Fibroblast of lung (primary cell): ENCODE measurements at regions not wholly inside any gene's neighbourhood (a gene's known extent, or its start where the extent isn't known, plus 50 kb on each side); places are given as distances from the start of the nearest gene placed in this dataset.

Source experiments
- DNase-seq, 2 donors: peaks; one replicate each; pipeline versions ENCODE4 v3.0.0 to v3.0.0-alpha.2; 2010; ENCODE audit warnings: low read depth in 2 of 2
- H2AFZ ChIP-seq: 2 replicates; pipeline ENCODE4 v1.5.1; 2012; ENCODE audit warnings: low read length, control low read depth, inconsistent platforms
- H3K27ac ChIP-seq: 2 replicates; pipeline ENCODE4 v1.5.1; 2011; ENCODE audit warnings: low read length, control low read depth; ENCODE audit not compliant: insufficient read depth
- H3K27me3 ChIP-seq: 2 replicates; pipeline ENCODE4 v1.5.1; 2011; ENCODE audit warnings: mild to moderate bottlenecking, low read length; ENCODE audit not compliant: control insufficient read depth, insufficient read depth
- H3K36me3 ChIP-seq: 2 replicates; pipeline ENCODE4 v1.5.1; 2011; ENCODE audit warnings: low read length; ENCODE audit not compliant: control insufficient read depth, insufficient read depth
- H3K4me1 ChIP-seq: 2 replicates; pipeline ENCODE4 v1.5.1; 2011; ENCODE audit warnings: low read length; ENCODE audit not compliant: control insufficient read depth, insufficient read depth; ENCODE audit errors: extremely low read depth
- H3K4me2 ChIP-seq: 2 replicates; pipeline ENCODE4 v1.5.1; 2011; ENCODE audit warnings: low read length, control low read depth; ENCODE audit not compliant: insufficient read depth; ENCODE audit errors: extremely low read depth
- H3K4me3 ChIP-seq, 4 experiments: fragments of 200-600 bp in 1 of 4; sonication (generic) in 1 of 4; replicated peaks in 1 of 4; 2 replicates each; pipeline ENCODE4 v1.5.1; 2011 to 2016; ENCODE audit warnings: low read length in 4 of 4, low read depth in 3 of 4, mild to moderate bottlenecking in 3 of 4, control low read depth in 2 of 4, inconsistent platforms in 1 of 4, mixed read lengths in 1 of 4; ENCODE audit not compliant: insufficient read depth in 1 of 4; ENCODE audit errors: control extremely low read depth in 1 of 4
- H3K79me2 ChIP-seq: 2 replicates; pipeline ENCODE4 v1.5.1; 2012; ENCODE audit warnings: mild to moderate bottlenecking, low read length, inconsistent platforms; ENCODE audit not compliant: control insufficient read depth, insufficient read depth
- H3K9ac ChIP-seq: 2 replicates; pipeline ENCODE4 v1.5.1; 2011; ENCODE audit warnings: mild to moderate bottlenecking, low read length, control low read depth; ENCODE audit not compliant: insufficient read depth
- H3K9me3 ChIP-seq: 2 replicates; pipeline ENCODE4 v1.5.1; 2012; ENCODE audit warnings: low read depth, low read length; ENCODE audit not compliant: control insufficient read depth, insufficient read depth
- H4K20me1 ChIP-seq: 2 replicates; pipeline ENCODE4 v1.5.1; 2011; ENCODE audit warnings: low read length; ENCODE audit not compliant: control insufficient read depth, insufficient read depth; ENCODE audit errors: extremely low read depth
- EZH2 ChIP-seq: IDR thresholded peaks from 2 replicates; pipeline ENCODE4 v1.5.1; 2012; ENCODE audit warnings: low read length, control low read depth, mild to moderate bottlenecking; ENCODE audit errors: missing control alignments
- TF ChIP-seq, protein P1 (sequence below), 2 donors: IDR thresholded peaks in 1 of 2; conservative IDR thresholded peaks in 1 of 2; 1 replicate in 1 of 2; 2 replicates in 1 of 2; pipeline ENCODE4 v1.5.1; 2011 to 2012; ENCODE audit warnings: low read length in 2 of 2, control low read depth in 1 of 2, inconsistent platforms in 1 of 2, low read depth in 1 of 2, mild to moderate bottlenecking in 1 of 2

DNA sequence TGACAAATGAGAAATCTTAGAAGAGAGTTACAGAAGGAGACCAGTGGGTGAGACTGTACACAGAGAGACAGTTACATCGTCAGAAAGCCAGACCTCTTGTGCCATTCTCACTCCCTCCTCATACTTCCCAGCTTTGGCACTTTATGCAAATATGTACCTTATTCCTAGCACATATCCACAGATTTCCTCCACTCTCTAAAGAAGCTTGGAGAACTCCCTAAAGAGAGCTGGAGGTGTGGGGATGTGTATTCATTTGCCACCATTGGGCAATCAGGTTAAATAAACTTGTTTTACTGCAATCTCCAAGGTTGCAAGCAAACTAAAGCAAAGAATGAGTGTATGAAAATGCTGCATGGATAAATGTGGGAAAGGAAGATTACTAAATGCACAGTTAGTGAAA is 380.9 kb upstream of the PRMT6 start:
- Histone ChIP-seq H3K9ac (no peak overlapping the region), H3K36me3 (no peaks in the 10 kb centered on the region), H3K27me3 (no peaks in the 10 kb centered on the region), H3K27ac (no peak overlapping the region), H2AFZ (no peak overlapping the region), H3K79me2 (no peaks in the 10 kb centered on the region), H3K4me1 (no peaks in the 10 kb centered on the region), H4K20me1 (no peaks in the 10 kb centered on the region), H3K4me3 (no peak overlapping the region), H3K9me3 (no peaks in the 10 kb centered on the region), H3K4me2 (no peak overlapping the region)
- TF ChIP-seq, protein P1, sequence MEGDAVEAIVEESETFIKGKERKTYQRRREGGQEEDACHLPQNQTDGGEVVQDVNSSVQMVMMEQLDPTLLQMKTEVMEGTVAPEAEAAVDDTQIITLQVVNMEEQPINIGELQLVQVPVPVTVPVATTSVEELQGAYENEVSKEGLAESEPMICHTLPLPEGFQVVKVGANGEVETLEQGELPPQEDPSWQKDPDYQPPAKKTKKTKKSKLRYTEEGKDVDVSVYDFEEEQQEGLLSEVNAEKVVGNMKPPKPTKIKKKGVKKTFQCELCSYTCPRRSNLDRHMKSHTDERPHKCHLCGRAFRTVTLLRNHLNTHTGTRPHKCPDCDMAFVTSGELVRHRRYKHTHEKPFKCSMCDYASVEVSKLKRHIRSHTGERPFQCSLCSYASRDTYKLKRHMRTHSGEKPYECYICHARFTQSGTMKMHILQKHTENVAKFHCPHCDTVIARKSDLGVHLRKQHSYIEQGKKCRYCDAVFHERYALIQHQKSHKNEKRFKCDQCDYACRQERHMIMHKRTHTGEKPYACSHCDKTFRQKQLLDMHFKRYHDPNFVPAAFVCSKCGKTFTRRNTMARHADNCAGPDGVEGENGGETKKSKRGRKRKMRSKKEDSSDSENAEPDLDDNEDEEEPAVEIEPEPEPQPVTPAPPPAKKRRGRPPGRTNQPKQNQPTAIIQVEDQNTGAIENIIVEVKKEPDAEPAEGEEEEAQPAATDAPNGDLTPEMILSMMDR (conservative IDR thresholded peaks at IDR 0.05 in 1 of 2, IDR thresholded peaks at IDR 0.05 in 1 of 2; ENCODE audit: low read depth in 1 of 2, low read length in 2 of 2), result no peak
- TF ChIP-seq EZH2, result no peak
- DNase-seq, result peak in 1 of 2 donors; percentile 4

DNA sequence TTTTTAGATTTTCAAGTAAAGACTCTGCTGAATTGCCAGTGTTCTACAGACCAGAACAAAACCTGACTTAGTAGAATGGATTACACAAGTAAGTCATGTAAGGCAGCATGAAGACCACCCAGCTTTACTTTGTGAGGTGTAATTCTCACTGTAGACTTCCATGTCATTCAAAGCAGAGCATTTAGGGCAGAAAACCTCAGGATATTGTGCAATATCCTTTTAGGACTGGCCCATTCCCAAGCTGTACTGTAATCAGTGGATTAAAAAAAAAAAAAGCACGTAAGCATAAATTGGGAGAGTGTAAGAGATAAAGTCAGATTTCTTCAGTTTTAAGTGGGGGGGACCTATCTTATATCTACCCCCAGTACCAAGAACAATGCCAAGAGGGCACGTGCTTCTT is 380.5 kb upstream of the PRMT6 start:
- no peak overlapping the region for H3K4me3 ChIP-seq
- H3K36me3 ChIP-seq, result no peaks in the 10 kb centered on the region
- H3K79me2 ChIP-seq, result no peaks in the 10 kb centered on the region
- peak; percentile 30 to 74 for DNase-seq
- TF ChIP-seq, protein P1 (conservative IDR thresholded peaks at IDR 0.05 in 1 of 2, IDR thresholded peaks at IDR 0.05 in 1 of 2; ENCODE audit: low read depth in 1 of 2, low read length in 2 of 2), result no peak
- no peak for TF ChIP-seq EZH2
- H3K4me1 ChIP-seq, result no peaks in the 10 kb centered on the region
- no peak overlapping the region for H2AFZ ChIP-seq
- H3K9ac ChIP-seq, result no peak overlapping the region
- H3K9me3 ChIP-seq, result no peaks in the 10 kb centered on the region
- H4K20me1 ChIP-seq, result no peaks in the 10 kb centered on the region
- H3K4me2 ChIP-seq, result no peak overlapping the region
- H3K27ac ChIP-seq, result no peak overlapping the region
- no peaks in the 10 kb centered on the region for H3K27me3 ChIP-seq

DNA sequence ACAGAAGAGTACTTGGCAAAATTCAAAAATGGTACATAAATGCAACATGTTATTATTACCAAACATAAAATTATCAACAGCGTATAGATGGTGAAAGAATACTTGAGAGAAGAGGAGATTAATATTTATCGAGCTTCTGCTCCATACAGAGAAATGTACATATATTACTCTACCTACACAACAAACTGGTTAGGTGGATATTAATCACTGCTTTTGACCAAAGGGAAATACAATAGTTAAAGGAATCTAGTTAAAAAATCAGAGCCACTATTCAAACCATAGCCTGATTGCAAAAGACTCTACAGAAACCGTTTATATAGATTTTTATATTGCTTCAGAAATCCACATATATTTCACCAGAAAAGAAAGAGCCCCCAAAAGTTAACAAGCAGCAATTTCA is 379.3 kb upstream of the PRMT6 start:
- H2AFZ ChIP-seq, result no peak overlapping the region
- H3K9me3 ChIP-seq, result no peaks in the 10 kb centered on the region
- TF ChIP-seq EZH2, result no peak
- TF ChIP-seq, protein P1 (conservative IDR thresholded peaks at IDR 0.05 in 1 of 2, IDR thresholded peaks at IDR 0.05 in 1 of 2; ENCODE audit: low read depth in 1 of 2, low read length in 2 of 2), result no peak
- no peak overlapping the region for H3K4me3 ChIP-seq
- H3K4me2 ChIP-seq, result no peak overlapping the region
- H3K36me3 ChIP-seq, result no peaks in the 10 kb centered on the region
- H3K4me1 ChIP-seq, result no peaks in the 10 kb centered on the region
- DNase-seq, result no peak
- no peaks in the 10 kb centered on the region for H4K20me1 ChIP-seq
- H3K9ac ChIP-seq, result no peak overlapping the region
- H3K79me2 ChIP-seq, result no peaks in the 10 kb centered on the region
- H3K27ac ChIP-seq, result no peak overlapping the region
- no peaks in the 10 kb centered on the region for H3K27me3 ChIP-seq
